NCI-H510A (cell line): ENCODE measurements at regions not wholly inside any gene's neighbourhood (a gene's known extent, or its start where the extent isn't known, plus 50 kb on each side); places are given as distances from the start of the nearest gene placed in this dataset.

Experiments used
- DNase-seq: peaks from one replicate; lab custom pipeline; 2025; lab: John Stamatoyannopoulos, UW

DNA sequence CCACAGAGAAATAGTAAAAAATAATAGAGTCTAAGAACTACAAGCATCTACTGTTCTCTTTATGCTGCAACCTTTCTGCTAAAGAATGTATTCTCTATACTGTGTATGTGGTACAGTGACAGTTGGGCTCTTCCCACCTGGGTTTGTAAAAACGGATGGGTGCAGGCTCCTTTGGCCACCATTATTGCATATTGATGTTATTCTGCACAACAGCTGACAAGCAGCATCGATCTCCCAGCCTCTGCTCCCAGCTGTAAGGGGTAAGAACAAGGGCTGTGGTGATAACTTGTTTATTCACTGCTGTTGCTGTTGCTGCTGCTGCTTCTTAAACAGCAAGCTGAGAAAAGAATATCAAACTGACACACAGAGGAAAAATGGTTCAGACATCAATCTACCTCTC lies 56.1 kb downstream of the KCNRG start:
- DNase-seq, result no peak

DNA sequence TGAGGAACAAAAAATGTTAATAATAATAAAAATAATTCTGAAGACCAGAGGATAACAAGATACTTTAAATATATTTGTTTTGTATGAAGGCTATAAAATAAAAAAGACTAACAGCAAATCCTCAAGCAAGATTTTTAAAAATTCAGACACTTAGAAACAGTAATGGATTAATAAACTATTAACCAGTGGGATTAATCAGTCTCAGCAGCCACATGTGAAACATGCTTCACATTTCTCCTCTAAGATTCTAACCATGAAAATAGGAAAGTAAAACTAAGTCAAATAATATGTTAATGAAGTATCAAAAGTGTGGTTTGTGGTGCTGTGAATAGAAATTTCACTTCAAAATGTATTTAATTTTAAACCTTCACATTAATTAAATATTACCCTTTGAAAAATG lies 57.4 kb downstream of the KCNRG start:
- no peak for DNase-seq

DNA sequence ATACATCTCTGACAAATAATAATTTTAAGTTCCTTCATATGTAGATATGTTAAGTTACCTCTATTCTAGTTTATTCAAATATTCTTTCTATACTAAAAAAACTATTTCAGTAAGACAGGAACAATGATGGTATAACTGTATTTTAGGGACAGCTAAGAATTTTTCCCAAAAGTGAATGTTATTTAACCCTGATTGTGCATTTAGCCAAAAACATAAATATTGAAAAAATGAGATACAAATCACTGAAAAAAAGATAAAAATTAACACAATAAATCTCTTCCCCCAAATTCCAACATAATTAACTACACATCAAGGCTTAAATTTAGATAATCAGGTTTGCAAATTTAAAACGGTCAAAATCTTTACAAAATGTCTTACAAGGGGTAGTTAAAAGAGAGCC lies 58.1 kb downstream of the KCNRG start:
- no peak for DNase-seq

DNA sequence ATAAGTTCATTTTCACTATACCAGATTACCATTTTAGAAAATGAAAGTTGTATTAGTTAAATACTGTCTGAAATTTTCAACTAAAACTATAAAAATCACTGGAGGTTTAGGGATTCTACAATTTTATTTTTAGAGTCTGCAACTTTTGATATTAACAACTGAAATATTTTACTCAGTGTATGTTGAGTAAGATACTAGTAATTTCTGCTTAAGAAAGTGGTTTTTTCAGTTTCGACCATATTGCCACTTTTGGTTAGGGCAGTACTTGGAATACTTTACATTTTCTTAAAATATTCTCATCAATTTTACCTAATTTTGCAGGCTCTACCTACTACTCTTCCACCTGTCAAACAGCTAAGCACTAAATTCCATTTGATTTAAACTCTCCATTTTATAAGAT lies 59.6 kb downstream of the KCNRG start:
- no peak for DNase-seq

DNA sequence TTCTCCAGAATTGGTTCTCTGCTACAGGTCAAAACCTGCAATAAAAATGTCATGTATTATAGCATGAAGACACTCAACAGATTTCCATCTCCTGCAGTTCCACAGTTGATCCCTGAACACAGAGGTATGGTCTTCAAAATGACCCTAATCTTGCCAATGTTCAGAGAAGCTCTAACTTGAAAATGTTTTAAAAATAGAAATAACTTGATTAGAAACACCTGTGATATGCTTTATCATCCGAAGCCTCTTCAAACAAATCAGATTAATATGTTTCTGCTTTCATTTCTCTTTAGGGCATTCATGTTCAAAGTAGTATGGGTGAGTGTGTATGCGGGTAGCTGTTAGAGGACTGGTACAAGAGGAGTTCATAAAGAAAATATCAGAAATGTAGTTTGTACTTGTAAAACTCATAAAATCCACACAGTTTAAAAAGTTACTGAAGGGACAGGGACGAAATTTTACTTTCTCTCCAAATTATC lies 60.4 kb downstream of the KCNRG start:
- no peak for DNase-seq

DNA sequence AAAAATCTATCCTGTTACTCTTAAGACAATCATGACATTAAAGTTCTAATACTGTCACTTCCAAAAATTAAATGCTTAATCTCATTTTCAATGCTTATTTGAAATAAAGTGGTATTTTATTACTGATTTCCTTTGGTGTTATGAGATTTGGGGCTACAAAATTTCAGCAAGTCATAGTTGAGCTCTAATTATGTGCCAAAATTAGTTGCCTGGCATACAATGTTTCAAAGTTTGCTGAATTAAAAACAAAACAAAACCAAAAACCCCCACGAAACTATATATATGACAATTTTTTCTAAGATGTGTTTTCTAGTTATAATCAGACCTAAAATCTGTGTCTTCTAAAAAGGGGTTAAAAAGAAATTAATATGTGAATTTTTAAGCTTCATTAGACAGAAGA lies 62.2 kb downstream of the KCNRG start:
- no peak for DNase-seq

DNA sequence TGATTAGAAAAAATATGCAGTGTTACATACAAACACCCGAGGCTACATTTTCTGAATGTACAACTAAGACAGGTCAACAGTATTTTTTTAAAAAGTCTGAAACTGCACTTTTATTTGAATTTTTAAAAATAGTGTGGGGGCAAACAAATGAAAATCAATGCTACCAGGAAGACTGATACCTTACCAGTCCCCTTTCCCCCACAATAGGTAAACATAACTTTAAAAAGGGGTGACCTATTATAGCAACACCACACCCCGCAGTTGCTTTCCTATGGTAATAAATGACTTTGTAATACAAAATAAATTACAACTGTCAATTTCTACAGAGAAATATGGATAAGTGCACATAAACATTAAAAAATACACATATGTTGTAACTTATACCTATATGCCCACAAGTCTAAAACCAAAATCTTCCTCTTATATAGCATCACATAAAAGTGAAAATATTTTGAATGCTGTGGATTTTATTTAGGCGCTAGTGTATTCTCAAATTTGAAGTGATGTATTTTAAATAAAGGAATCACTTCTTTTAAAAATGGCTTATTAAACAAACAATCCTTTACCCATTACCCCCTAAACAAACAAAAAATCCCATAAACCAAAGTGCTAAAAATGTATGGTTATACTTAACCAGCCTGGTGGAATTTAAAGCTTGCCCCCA lies 63.1 kb downstream of the KCNRG start:
- no peak for DNase-seq

DNA sequence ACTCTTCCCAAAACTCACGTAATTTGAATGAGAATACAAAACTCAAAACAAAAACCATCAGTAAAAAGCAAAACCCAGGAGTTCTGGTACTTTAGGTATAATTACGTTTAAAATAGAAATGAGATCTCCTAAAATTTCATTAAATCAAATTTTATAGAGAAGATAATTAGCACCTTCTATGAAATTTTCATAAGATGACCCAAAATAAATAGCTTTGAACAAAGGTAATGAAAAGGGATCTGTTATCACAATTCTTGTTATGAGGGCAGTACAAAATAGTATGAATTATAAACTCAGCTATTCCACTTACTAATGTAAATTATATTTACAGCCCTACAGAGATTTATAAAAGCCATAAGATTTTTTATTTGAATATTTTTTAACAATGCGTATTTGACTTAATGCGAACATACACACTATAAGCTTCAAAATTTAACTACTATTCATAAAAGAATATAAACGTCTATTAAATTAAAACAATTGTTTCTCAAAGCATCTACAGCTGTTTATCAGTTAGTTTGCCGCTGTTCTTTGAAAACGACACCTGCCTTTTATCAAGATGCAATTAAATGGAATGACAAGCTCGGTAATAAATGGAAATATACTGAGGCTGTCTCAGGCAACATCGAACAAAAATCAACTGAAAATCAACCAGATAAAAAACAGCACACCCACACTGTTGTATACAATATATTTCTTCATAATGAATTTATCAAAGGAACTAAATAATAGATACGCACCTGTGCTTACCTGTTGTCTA lies 63.8 kb downstream of the KCNRG start:
- no peak for DNase-seq

DNA sequence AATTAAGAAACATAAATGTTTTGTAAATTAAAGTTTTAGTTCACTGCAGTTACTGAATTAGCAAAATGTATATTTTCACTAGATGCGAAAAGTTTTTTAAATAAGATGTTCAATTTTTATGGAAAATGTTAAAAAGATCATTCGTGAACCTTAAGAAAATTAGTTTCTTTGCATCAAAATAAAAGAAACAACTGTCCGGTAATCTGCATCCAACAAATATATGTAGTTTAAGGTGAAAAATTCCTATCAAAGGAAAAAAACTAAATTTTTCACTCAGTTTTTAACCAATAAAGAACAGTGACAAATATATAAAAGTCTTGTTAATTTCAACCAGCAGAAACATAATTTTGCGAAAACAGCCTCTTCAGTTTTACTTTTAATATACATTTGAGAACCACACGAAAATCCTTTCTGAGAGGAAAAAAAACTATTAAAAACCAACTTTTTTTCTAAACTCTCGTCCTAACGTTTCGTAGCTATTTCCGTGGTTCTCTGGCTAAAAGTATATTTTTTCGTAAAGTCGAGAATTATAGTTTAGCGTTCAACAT lies 64.5 kb downstream of the KCNRG start:
- DNase-seq, result no peak

DNA sequence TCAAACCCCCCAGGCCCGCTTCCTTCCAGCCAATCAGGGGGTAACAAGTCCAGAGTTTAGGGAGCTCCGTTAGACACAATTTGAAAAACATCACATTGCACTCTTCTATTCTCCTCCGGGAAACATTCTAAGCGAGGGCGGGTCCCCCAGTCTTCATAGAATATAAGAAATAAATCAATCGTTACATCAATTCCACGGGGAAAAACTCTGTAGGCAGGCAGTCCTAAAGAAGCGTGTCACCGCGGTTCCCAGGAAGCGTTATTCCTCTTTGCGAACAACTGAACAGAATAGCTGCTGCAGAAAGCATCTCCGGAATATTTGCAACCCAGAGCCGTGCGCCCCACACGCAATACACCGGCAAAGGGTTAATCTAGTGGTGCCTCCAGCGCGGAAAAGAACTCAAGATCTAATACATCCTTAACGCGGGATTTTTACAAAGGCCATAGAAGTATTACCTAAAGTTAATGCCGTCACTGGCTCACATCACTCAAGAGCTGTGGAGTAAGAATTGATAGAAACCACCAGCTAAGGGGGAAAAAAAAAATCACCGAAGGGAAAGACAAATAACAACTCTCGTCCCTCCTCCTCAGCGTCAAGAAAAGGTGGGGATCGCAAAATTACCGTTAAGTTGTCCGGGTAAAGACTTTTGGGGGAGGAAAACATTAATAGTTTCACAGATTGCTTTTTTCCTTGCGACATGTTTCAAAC lies 65.1 kb downstream of the KCNRG start:
- no peak for DNase-seq

DNA sequence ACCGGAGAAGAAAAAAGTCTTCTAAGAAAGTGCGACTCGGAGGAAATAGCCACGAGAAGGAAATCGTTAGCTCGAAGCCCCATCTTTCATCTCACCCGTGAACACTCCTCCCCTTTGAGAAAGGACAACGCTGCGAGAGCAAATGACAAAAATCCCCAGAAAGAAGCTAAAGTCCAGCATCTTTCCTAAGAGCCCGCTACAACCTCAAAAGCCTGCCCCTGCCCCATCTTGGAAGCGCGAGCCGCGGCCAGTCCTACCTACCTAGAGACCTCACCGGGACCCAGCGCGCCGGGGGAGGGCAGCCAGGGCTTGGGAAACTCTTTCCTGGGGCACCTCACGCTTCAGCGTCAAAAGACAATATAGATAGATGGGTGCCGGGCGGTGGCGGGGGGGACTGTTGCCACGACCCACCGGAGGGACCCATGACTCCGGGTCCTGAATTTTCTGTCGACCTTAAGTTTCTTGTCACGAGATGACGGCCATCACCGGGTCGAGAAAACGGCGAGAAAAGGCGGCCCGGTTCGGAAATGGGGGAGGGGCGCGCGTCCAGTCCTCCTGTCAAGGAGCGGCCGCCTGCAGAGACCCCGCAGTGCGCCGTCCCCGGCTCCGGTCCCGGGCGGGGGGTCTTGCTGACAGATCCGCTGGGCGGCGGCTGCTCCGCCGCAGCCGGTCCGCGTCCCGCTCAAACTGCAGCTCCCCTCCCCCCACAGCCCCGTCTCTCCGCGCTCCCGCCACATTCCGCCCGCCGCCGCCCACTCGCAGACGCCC lies 65.9 kb downstream of the KCNRG start:
- DNase-seq, result peak; percentile 7

DNA sequence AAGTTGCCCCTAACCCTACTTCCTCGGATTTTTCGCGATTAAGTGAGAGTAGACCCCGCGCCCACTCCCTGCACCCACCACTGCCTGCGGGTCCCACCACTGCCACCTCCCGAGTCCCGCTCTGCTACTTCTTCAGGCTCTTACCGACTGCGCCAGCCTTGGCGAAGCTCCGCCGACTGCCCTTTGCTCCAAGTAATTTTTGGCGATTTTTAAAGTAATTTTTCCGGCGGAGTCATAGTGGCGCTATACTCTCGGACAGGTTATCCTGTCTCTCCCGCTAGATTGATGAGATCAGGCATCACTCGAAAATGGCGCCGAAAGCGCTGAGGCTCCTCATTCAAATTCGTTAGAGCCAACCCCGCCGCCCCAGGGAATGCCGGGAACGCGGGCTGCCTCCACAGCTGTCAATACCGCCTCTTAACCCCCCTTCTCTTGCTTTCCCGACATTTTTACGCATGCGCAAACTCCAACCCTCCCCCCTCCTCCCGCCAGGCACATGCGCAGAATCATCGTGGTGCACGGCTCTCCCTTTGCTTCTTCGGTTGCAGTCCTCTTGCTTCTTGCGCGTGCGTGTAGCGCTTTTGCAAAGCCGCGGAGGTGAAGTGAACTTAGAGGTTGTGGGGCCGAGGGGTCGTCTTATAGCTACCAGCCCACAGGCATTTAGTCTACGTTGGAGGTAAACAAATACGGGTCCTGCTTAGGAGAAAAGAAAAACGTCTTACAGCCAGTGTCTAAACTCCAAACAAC lies 66.6 kb downstream of the KCNRG start:
- DNase-seq, result peak; percentile 88

DNA sequence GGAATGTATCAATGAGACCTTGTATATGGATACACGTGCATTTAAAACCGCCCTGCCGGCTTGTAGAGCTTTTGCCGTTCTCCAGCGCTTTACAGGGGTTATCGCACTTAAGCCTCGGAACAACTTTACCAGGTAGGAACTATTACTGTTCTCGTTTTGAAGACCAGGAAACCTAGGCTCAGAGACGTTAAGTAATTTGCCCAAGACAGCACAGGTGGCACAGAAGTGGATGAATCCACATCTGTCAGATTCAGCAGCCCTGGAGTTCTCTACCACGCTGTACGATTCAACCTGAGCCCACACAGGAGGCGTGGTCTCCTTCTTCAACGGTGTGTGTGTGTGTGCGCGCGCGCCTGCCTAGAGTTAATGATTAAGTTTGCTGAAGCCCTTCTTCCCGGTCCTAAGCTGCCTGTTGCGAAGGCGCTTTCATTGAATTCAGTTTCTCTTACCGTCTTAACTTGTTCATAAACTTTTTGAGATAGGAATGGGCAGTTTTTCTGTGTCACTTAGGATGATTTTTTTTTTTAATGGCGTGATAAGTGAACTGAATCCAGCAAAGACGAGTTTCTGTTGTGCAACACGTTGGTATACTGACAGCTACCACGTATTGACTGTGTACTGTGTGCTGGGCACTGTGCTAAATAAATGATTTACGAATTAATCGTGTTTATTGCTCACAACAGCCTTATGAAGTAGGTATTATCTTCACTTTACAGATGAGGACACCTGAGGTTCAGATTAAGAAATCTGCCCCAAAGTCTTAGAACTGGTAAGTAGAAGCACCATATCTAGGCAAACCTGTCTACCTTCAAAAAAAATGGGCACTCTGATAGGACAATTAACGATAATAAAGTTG lies 67.4 kb downstream of the KCNRG start:
- peak; percentile 63 for DNase-seq

DNA sequence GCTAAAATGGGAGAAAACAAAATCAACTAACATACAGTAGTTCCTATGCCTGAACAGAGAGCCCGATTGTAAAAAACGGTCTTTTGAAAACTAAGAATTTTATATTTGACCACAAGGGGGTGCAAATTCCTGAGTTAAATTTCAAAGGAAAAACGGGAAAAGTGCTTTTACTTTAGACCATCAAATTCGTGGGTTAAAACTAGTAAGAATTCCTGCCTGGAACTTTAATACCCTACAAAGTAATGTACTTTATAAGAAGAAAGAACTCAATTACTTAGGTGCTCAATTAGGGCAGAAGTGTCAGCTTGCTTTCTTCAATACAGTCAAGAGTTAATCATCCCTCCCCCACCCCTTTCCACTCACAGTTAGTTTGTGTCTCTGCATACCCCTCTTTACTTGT lies 69.8 kb downstream of the KCNRG start:
- no peak for DNase-seq

DNA sequence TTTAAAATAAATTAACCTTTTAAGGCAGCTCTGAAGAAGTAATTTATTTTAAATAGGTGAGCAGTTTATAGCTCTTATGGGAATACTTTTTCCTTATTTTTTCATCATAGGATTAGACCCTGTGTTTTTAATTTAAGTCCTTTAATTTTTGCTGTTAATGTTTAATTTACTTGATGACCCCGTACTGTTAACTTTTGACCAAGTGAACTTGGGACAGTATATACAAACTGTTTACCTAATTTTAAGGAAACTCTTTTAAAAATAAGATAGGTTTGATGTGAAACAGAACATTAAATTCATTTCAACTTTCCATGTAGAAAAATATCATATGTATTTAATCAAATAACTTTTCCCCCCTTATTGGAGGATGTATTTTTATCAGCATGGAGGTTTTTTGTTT lies 74.4 kb downstream of the KCNRG start:
- no peak for DNase-seq

DNA sequence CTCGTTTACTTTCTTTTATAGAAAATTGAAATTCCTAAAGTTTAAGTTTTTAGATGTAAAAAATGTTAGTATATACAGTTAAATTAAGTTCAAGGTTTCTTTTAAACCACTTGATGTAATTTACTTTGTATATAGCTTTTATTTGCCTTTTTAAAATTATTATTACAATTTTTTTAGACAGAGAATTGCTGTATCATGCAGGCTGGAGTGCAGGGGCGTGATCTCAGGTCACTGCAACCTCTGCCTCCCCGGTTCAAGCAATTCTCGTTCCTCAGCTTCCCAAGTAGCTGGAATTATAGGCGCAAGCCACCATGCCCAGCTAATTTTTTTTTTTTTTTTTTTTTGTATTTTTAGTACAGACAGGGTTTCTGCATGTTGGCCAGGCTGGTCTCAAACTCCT lies 75.0 kb downstream of the KCNRG start:
- no peak for DNase-seq

DNA sequence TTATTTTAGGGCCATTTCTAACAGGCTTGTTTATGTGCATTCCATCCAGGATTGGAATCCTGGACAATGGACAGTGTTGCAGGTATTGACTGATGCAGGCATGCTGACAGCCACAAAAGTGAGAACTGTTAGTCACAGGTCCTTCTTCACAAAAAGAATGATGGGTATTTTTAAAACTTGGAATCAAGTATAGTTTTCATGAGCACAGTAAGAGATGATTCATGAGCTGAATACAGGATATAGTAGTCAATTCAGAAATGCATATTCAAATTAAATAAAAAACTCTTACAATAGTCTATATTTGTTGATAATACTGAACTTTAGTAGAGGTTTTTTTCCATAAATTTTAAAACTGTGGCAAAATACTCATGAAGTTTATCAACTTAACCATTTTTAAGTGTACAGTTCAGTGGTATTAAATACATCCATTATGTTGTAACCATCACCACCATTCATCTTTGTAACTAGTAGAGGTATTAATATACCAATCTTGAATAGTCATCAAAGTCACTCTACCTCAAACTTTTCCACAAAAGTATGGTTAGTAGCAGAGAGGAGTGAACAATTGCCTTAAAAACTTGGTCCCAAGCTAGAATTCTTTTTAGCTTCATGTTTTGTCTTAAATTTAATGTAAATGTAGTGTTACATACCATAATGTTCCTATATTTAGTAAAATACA lies 79.5 kb downstream of the KCNRG start:
- DNase-seq, result no peak

DNA sequence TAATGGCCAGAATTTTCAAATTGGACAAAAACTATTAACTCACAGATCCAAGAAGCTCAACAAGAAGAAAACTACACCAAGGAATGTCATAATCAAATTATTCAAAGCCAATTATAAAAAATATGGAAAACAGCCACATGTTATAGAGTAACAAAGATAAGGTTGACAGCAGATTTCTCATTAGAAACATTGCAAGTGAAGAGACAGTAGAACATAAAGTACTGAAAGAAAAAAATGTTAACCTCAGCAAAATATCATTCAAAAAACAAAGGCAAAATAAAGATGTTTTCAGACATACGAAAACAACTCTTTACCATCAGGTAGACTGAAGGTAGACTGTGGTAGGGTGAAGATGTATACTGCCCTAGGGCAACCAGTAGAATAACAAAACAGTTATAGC lies 83.4 kb downstream of the KCNRG start:
- DNase-seq, result no peak

DNA sequence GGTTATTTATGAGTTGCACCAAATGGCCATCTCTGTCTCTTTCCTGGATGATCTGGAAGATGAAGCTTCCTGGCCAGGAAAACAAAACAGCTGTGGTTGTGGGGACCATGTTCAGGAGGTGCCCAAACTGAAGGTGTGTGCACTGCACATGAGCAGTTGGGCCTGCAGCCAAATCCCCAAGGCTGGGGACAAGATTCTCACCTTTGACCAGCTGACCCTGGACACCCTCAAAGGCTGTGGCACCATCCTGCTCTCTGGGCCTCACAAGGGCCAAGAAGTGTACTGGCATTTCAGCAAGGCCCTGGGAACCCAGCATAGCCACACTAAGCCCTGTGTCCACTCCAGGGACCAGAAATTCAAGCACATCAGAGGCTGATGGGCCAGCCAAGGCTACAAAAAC lies 84.2 kb downstream of the KCNRG start:
- no peak for DNase-seq

DNA sequence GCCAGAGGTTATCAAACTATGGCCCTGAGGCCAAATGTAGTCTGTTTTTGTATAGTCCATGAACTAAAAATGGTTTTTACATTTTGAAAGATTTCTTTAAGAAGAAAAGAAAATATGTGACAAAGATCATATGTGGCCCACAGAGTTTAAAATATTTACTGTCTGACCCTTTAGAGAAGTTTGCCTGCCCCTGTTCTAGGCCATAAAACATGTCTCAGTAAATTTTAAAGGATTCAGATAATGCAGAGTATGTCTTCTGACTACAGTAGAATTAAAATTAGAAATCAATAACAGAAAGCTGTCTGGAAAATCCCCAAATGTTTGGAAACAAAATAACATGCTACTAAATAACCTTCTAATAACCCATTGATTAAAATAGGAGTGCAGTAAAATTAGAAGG lies 86.3 kb downstream of the KCNRG start:
- DNase-seq, result no peak
